ENCODE measurements at regions not wholly inside any gene's neighbourhood (a gene's known extent, or its start where the extent isn't known, plus 50 kb on each side); places are given as distances from the start of the nearest gene placed in this dataset.

DNA sequence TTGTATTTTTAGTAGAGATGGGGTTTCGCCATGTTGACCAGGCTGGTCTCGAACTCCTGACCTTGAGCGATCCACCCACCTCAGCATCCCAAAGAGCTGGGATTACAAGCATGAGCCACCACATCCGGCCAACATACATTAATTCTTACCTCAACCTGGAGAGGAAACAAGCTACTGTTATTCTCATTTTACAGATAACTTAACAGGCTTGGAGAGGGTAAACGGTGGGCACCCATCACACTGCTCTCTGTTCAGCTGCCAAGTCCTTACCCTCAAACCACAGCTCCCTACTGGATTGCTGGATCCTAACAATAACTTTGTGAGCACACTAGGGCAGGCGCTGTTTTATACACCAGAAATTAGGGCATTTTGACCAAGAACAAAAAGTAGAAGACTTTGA, 93.6 kb upstream of the BARHL2 start (continued):
- TF ChIP-seq, protein P1, sequence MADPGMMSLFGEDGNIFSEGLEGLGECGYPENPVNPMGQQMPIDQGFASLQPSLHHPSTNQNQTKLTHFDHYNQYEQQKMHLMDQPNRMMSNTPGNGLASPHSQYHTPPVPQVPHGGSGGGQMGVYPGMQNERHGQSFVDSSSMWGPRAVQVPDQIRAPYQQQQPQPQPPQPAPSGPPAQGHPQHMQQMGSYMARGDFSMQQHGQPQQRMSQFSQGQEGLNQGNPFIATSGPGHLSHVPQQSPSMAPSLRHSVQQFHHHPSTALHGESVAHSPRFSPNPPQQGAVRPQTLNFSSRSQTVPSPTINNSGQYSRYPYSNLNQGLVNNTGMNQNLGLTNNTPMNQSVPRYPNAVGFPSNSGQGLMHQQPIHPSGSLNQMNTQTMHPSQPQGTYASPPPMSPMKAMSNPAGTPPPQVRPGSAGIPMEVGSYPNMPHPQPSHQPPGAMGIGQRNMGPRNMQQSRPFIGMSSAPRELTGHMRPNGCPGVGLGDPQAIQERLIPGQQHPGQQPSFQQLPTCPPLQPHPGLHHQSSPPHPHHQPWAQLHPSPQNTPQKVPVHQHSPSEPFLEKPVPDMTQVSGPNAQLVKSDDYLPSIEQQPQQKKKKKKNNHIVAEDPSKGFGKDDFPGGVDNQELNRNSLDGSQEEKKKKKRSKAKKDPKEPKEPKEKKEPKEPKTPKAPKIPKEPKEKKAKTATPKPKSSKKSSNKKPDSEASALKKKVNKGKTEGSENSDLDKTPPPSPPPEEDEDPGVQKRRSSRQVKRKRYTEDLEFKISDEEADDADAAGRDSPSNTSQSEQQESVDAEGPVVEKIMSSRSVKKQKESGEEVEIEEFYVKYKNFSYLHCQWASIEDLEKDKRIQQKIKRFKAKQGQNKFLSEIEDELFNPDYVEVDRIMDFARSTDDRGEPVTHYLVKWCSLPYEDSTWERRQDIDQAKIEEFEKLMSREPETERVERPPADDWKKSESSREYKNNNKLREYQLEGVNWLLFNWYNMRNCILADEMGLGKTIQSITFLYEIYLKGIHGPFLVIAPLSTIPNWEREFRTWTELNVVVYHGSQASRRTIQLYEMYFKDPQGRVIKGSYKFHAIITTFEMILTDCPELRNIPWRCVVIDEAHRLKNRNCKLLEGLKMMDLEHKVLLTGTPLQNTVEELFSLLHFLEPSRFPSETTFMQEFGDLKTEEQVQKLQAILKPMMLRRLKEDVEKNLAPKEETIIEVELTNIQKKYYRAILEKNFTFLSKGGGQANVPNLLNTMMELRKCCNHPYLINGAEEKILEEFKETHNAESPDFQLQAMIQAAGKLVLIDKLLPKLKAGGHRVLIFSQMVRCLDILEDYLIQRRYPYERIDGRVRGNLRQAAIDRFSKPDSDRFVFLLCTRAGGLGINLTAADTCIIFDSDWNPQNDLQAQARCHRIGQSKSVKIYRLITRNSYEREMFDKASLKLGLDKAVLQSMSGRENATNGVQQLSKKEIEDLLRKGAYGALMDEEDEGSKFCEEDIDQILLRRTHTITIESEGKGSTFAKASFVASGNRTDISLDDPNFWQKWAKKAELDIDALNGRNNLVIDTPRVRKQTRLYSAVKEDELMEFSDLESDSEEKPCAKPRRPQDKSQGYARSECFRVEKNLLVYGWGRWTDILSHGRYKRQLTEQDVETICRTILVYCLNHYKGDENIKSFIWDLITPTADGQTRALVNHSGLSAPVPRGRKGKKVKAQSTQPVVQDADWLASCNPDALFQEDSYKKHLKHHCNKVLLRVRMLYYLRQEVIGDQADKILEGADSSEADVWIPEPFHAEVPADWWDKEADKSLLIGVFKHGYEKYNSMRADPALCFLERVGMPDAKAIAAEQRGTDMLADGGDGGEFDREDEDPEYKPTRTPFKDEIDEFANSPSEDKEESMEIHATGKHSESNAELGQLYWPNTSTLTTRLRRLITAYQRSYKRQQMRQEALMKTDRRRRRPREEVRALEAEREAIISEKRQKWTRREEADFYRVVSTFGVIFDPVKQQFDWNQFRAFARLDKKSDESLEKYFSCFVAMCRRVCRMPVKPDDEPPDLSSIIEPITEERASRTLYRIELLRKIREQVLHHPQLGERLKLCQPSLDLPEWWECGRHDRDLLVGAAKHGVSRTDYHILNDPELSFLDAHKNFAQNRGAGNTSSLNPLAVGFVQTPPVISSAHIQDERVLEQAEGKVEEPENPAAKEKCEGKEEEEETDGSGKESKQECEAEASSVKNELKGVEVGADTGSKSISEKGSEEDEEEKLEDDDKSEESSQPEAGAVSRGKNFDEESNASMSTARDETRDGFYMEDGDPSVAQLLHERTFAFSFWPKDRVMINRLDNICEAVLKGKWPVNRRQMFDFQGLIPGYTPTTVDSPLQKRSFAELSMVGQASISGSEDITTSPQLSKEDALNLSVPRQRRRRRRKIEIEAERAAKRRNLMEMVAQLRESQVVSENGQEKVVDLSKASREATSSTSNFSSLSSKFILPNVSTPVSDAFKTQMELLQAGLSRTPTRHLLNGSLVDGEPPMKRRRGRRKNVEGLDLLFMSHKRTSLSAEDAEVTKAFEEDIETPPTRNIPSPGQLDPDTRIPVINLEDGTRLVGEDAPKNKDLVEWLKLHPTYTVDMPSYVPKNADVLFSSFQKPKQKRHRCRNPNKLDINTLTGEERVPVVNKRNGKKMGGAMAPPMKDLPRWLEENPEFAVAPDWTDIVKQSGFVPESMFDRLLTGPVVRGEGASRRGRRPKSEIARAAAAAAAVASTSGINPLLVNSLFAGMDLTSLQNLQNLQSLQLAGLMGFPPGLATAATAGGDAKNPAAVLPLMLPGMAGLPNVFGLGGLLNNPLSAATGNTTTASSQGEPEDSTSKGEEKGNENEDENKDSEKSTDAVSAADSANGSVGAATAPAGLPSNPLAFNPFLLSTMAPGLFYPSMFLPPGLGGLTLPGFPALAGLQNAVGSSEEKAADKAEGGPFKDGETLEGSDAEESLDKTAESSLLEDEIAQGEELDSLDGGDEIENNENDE (IDR thresholded peaks at IDR 0.05; ENCODE audit: insufficient replicate concordance, low read length) = no peak
- no peak for TF ChIP-seq GTF2F1 (IDR thresholded peaks at IDR 0.05; ENCODE audit: borderline replicate concordance, low read depth, low read length)

Measured in H1 (cell line).